Fibroblast of peridontal ligament (primary cell): ENCODE measurements at regions not wholly inside any gene's neighbourhood (a gene's known extent, or its start where the extent isn't known, plus 50 kb on each side); places are given as distances from the start of the nearest gene placed in this dataset.

ENCODE experiments used
- DNase-seq: peaks from one replicate; pipeline ENCODE4 v3.0.0-alpha.2; 2010; ENCODE audit errors: extremely low read depth

GRCh38 chr5:169448826-169449225 lies 134.7 kb upstream of the SPDL1 start:
- no peak for DNase-seq

- no peak for DNase-seq
Measured at GRCh38 chr5:169445191-169445590, 138.4 kb upstream of the SPDL1 start.

DNA sequence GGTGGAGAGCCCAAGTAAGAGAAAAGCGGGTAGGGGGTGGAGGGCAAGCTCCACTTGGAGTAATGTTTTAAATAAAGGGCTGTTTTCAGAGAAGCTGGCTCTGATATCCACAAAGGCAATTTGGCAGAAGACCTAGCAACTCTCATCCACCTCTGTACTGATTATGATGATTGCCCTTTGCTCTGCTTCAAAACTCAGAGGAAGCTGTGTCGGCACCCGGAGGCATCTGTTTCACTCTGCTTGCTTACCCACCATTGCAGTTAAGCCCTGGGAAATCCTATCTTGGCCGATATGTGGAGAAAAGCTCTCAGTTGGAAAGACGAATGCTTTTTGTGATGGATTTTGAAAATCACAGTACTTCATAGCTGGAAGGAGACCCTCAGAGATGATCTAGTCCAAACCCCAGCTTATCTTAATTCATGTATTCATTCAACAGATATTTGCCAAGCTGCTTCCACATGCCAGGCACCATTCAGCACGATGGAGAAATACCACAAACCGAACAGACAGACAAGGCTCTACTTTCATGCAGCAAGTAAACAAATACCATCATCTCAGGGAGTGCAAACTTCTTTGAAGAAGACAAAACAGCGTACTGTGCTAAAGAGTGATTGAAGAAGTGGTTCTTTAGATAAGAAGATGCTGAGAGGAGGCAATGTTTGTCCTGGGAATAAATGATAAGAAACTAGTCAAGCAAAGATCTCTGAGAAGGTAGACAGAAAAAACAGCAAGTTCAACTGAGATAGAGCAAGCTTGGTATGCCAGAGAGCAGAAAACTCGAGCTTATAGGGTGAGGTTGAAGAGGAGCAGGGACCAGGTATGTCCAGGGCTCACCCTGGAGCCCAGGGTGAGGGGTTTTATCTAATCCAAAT lies 140.4 kb upstream of the SPDL1 start:
- peak; percentile 30 for DNase-seq

- DNase-seq = peak; percentile 74
Measured at GRCh38 chr5:169442403-169442874, 141.1 kb upstream of the SPDL1 start.

DNA sequence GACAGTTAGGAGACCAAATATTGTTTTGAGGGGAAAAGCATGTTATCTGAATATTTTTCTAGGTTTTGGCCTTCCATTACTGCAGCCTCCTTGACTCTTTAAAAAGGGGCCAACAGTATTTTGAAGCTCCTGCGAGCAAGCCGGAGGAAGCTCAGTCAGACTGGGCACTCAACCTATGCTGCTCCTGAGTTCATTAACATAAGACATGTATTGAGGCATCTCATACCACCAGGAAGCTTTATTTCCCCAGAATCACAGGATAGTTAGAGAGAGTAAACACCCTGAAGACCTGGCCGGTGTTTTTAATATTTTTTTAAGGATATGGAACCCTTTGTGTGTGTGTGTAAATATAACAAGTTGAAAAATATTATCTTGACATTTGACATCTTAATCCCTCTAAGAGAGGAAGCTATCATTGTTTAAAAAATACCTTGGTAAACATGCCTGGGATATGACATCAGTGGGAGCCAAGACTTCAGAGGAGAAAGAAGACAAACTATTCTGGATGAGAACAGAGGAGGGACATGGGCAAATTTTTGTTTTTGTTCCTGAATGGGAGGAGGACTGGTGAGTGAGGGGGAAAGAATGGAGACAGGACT lies 139.3 kb upstream of the SLIT3 start:
- no peak for DNase-seq

DNA sequence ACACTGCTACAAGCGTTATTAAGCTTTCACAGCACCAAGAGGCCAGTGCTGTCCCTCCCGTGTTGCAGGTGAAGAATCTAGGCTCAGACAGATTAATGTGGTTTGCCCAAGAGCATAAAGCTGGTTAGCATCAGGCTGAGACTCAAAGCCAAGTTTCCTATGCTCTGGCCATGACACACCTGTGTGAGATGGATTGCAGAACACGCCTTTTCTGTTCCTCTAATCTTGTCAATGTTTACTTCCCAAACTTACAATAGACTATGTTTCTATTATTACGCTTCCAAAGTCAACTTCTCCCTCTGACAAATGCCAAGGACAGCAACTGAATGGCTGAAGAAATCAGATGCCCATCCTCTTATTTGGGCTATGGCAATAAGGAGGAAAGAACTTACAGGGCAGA lies 138.4 kb upstream of the SLIT3 start:
- no peak for DNase-seq

DNA sequence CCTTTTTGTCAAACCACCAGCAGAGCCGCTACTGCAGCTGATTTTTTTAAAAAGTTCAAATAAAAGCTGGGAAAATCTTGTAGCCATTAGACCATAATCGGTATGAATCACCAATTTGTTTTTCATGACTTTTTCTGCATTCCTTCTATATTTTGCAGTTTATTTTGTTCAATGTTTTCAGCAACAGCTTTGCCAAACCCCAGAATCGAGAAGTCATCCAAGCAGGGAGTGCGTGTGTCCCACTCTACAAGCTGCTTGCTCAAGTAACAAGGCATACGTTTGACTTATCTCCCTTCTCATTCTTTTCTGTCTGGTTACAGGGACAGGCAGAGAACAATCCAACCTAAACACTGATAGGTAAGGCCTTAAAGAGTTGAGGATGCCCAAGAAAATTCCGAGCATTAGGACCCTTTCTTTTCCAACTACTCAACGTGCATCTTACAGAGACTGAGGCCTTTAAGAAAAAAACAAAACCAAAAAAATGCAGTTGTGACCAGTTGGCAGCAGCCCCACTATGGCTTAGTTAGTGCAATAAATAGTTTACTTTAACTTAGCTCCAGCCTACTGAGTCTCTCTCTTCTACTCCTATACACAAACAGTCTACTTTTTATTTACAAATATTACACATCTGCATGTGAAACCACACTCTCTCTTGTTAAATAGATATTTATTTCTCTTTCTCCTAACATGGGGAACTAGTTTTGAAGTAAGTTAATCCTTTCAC lies 134.7 kb upstream of the SLIT3 start:
- peak; percentile 86 for DNase-seq

- peak; percentile 63 for DNase-seq
Measured at GRCh38 chr5:169433221-169433651, 132.3 kb upstream of the SLIT3 start.

- DNase-seq = no peak
Measured at GRCh38 chr5:169431386-169431785, 130.4 kb upstream of the SLIT3 start.

DNA sequence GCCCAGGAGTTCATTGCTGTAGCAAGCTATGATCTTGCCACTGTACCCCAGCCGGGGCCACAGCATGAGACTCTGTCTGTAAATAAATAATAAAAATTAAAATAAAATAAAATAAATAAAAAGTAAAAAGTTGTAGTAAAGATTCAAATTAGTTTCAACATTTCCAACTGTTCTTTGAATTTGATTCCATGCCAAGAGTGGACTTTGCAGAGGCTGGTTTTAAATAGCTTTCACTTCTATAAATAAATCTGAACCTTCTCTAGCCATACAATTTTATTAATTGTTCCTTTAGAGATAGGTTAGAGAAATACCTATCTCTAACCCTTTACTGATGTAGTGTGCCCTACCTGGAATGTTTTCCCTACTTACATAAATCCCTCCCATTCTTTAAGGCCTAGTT lies 129.7 kb upstream of the SLIT3 start:
- peak; percentile 67 for DNase-seq

DNA sequence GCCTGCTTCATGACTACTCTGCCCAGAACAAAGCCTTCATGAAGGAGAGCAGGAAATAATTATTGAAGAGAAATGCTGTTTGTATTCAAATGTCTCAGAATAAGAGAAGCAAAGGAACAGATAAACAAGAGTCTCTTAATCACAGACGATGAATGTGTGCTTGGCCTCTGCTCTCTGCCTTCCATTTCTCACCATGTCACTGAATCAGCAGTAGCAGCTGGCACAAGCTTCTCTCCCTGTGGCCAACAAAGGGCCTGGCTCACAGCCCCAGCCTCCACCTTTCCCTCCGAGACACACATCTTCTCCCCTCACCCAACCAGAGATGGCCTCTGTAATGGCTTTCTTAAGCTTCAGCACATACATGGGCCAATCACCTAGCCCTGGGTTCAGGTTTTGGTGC lies 128.1 kb upstream of the SLIT3 start:
- peak; percentile 47 for DNase-seq

GRCh38 chr5:169426784-169427183 lies 125.8 kb upstream of the SLIT3 start:
- DNase-seq = no peak

GRCh38 chr5:169424670-169425378 lies 123.9 kb upstream of the SLIT3 start:
- DNase-seq = peak; percentile 45

DNA sequence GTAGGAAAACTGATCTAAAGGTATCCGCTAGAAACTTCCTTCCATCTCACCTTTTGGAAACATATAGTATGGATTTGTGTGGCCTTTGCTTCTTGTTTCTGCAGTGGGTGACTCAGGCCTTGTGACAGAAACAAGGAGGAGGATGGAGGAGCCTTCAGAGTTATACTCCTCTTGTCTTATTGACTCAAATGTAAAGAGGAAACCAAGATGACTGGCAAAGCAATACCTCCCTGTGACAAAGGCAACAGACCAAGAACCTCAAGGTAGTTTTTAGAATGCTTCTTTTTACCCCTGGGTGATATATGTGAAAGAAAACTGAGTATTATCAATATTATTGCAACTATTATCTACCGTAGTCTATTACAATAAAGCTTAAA lies 123.3 kb upstream of the SLIT3 start:
- DNase-seq = no peak

- no peak for DNase-seq
Measured at GRCh38 chr5:169423580-169424278, 122.8 kb upstream of the SLIT3 start.

- DNase-seq = no peak
Measured at GRCh38 chr5:169422087-169422486, 121.1 kb upstream of the SLIT3 start.

GRCh38 chr5:169421677-169422076 lies 120.7 kb upstream of the SLIT3 start:
- DNase-seq = peak; percentile 51

DNA sequence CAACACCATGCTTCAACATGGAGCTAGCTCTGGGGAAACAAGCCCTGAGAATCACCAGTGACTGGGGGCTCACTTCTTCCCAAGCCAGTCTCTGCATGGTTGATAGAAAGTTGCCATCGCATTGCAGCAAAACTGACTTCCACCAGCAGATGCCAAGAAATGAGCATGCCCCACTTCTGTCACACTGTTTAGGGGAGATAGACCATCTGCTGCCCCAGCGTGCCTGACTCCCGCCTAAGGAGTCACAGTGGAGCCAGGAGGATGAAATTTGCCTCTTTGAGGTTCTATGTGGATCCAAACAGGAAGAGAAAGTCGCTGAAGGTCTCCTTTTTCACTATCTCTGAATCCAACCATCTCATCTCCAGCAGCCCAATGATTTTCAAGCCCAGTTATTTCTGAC lies 116.7 kb upstream of the SLIT3 start:
- DNase-seq = no peak

DNA sequence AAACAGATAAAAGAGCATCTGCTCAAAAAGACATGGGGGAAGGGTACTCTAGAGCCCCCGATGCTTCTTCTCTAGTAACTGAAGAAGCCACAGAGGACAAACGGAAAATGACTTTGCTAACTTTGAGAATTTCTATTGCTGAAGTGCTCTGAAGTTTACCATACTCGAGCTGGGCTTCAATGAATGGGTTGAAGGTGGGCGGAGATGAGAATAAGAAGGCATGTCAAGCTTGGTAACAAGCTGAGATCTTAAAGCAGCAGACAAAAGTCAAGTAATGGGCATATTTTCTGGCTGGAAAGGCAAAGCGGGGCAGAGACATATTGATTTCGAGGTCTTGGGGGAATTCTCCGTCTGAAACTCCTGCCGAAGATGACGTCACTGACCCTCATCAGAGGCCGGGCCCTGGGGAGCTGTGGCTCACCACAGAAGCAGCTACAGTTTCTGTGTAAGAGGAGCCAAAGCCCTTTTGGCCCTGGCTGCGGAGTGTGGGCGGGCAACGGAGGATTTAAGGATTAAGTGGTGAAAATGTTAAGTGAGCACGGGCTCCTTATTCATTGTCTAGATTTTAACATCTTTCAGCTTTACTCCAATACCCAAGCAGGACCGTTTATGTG lies 115.8 kb upstream of the SLIT3 start:
- DNase-seq = peak; percentile 99

GRCh38 chr5:169415948-169416347 lies 115.0 kb upstream of the SLIT3 start:
- no peak for DNase-seq

DNA sequence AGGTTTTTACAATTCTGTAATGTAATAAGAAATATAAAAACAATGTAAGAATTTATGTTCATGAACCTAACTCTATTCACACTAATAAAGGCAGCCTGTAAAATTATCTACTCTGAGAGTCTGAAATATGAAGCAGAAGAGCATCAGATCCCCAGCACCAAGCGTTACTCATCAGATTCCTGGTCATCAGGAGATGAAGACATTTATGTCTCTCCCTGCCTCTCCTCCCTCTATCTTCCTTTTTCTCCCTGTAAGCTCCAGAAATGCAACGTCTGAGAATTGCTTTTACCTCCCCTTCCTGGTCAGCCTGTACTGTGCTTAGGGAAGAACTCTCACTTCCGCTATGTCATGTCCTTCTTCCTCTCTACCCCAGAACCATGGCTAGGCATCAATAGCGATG lies 114.4 kb upstream of the SLIT3 start:
- DNase-seq = peak; percentile 29
